PC-9 (cell line): ENCODE measurements at regions not wholly inside any gene's neighbourhood (a gene's known extent, or its start where the extent isn't known, plus 50 kb on each side); places are given as distances from the start of the nearest gene placed in this dataset.
"Not testable (repeated sequence)": the region's sequence is repeated elsewhere in the genome, so short reads cannot be mapped to it uniquely, and the experiment has no call there.

Experiments
- BruUV-seq: library from RNA; stranded (reverse); fragments of 400-500 nt; replicated peaks from 2 replicates; lab custom pipeline; 2021; lab: Mats Ljungman, UMichigan
- CTCF ChIA-PET: fragments of 300-600 bp; sonication (Branson Sonifier 250); formaldehyde crosslinking; loops from one replicate; lab custom pipeline; 2022; ENCODE audit warnings: antibody characterized with exemption; lab: Charles Lee
- POLR2A ChIA-PET: fragments of 300-600 bp; sonication (Branson Sonifier 250); formaldehyde crosslinking; loops from one replicate; lab custom pipeline; 2022; ENCODE audit warnings: antibody characterized with exemption; ENCODE audit not compliant: unreplicated experiment; lab: Charles Lee
- DNase-seq, 2 experiments: peaks; one replicate each; pipeline versions ENCODE4 v3.0.0 to v3.0.0-alpha.2; 2015 to 2022; ENCODE audit warnings: mixed read lengths in 1 of 2
- H2AFZ ChIP-seq: fragments of 200-600 bp; sonication (generic); 2 replicates; pipeline ENCODE4 v1.8.1; 2017; ENCODE audit warnings: antibody characterized with exemption
- H3F3A ChIP-seq: fragments of 200-600 bp; sonication (generic); 2 replicates; pipeline ENCODE4 v1.8.1; 2017; ENCODE audit warnings: antibody characterized with exemption, mild to moderate bottlenecking, low read depth; ENCODE audit not compliant: insufficient read depth
- H3K27ac ChIP-seq: fragments of 200-600 bp; sonication (generic); 2 replicates; pipeline ENCODE4 v1.6.1; 2016; ENCODE audit warnings: mixed run types
- H3K27me3 ChIP-seq: fragments of 200-600 bp; sonication (generic); 2 replicates; pipeline ENCODE4 v1.6.1; 2016; ENCODE audit warnings: low read depth, mixed run types; ENCODE audit not compliant: insufficient read depth
- H3K36me3 ChIP-seq: fragments of 200-600 bp; sonication (generic); 2 replicates; pipeline ENCODE4 v1.6.1; 2016; ENCODE audit warnings: low read depth, mixed run types
- H3K4me1 ChIP-seq: fragments of 200-600 bp; sonication (generic); replicated peaks from 2 replicates; pipeline ENCODE4 v1.6.1; 2016; ENCODE audit warnings: mixed run types; ENCODE audit not compliant: insufficient read depth
- H3K4me2 ChIP-seq: fragments of 200-600 bp; sonication (generic); 2 replicates; pipeline ENCODE4 v1.6.1; 2017; ENCODE audit warnings: mixed run types
- H3K4me3 ChIP-seq: fragments of 200-600 bp; sonication (generic); 2 replicates; pipeline ENCODE4 v1.6.1; 2016; ENCODE audit warnings: mixed run types
- H3K79me2 ChIP-seq: fragments of 200-600 bp; sonication (generic); 2 replicates; pipeline ENCODE4 v1.6.1; 2017; ENCODE audit warnings: low read depth, mixed run types
- H3K9me2 ChIP-seq: fragments of 200-600 bp; sonication (generic); 2 replicates; pipeline ENCODE4 v1.8.1; 2017; ENCODE audit warnings: mild to moderate bottlenecking; ENCODE audit not compliant: insufficient read depth
- H3K9me3 ChIP-seq: fragments of 200-600 bp; sonication (generic); 2 replicates; pipeline ENCODE4 v1.8.1; 2016; ENCODE audit warnings: low read depth; ENCODE audit not compliant: insufficient read depth
- H4K20me1 ChIP-seq: fragments of 200-600 bp; sonication (generic); 2 replicates; pipeline ENCODE4 v1.8.1; 2017; ENCODE audit not compliant: insufficient read depth
- intact Hi-C: fragments of 100-400 bp; cut with micrococcal nuclease; formaldehyde crosslinking; loops from one replicate; pipeline ENCODE4 v1.10.0; 2022; ENCODE audit not compliant: unreplicated experiment

GRCh38 chr9:138207300-138208179 lies 330.0 kb downstream of the CACNA1B start:
- H3K36me3 ChIP-seq, H3K9me3 ChIP-seq, H2AFZ ChIP-seq, BruUV-seq, H3K79me2 ChIP-seq, H3K4me3 ChIP-seq, H3K4me2 ChIP-seq, DNase-seq, CTCF ChIA-PET, H4K20me1 ChIP-seq, intact Hi-C loops, H3F3A ChIP-seq, H3K27ac ChIP-seq, H3K27me3 ChIP-seq, H3K9me2 ChIP-seq, H3K4me1 ChIP-seq, POLR2A ChIA-PET: not testable (repeated sequence)

GRCh38 chr9:138209071-138209644 lies 331.6 kb downstream of the CACNA1B start:
- H3K27ac ChIP-seq, intact Hi-C loops, H3K79me2 ChIP-seq, H3K27me3 ChIP-seq, H3K4me2 ChIP-seq, H3K36me3 ChIP-seq, DNase-seq, H3K9me2 ChIP-seq, H4K20me1 ChIP-seq, H2AFZ ChIP-seq, POLR2A ChIA-PET, H3K4me1 ChIP-seq, H3K4me3 ChIP-seq, BruUV-seq, H3F3A ChIP-seq, H3K9me3 ChIP-seq, CTCF ChIA-PET: not testable (repeated sequence)

GRCh38 chr9:138210388-138210986 lies 332.9 kb downstream of the CACNA1B start:
- H3K4me3 ChIP-seq, H3K9me3 ChIP-seq, POLR2A ChIA-PET, H3K79me2 ChIP-seq, H3K36me3 ChIP-seq, H3K27ac ChIP-seq, BruUV-seq, H3K9me2 ChIP-seq, H3K27me3 ChIP-seq, intact Hi-C loops, H3F3A ChIP-seq, H3K4me1 ChIP-seq, H3K4me2 ChIP-seq, H2AFZ ChIP-seq, H4K20me1 ChIP-seq, DNase-seq, CTCF ChIA-PET: not testable (repeated sequence)

GRCh38 chr9:138211070-138211469 lies 333.5 kb downstream of the CACNA1B start:
- BruUV-seq, H3K4me3 ChIP-seq, H3K9me2 ChIP-seq, H3K27ac ChIP-seq, H3K79me2 ChIP-seq, H3K4me2 ChIP-seq, CTCF ChIA-PET, H3K36me3 ChIP-seq, H3K27me3 ChIP-seq, DNase-seq, intact Hi-C loops, H3K4me1 ChIP-seq, H4K20me1 ChIP-seq, H2AFZ ChIP-seq, H3F3A ChIP-seq, POLR2A ChIA-PET, H3K9me3 ChIP-seq: not testable (repeated sequence)
